Naive thymus-derived CD8-positive, alpha-beta T cell (primary cell): ENCODE measurements at regions not wholly inside any gene's neighbourhood (a gene's known extent, or its start where the extent isn't known, plus 50 kb on each side); places are given as distances from the start of the nearest gene placed in this dataset.

Experiments
- ATAC-seq, 2 donors: fragments of 150-1000 bp; cut with Tn5 transposase in 1 of 2; sonication (Bioruptor Pico), chemical (Tn5 transposase) in 1 of 2; 1 replicate in 1 of 2; 2 replicates in 1 of 2; pipeline ENCODE4 v1.10.0; 2021; ENCODE audit warnings: mild to moderate bottlenecking in 2 of 2, moderate library complexity in 2 of 2
- POLR2A ChIA-PET: fragments of 350-600 bp; sonication (Branson Sonifier 250); formaldehyde crosslinking; loops from one replicate; lab custom pipeline; 2021; ENCODE audit warnings: antibody characterized with exemption; lab: Charles Lee
- DNase-seq, 10 donors: peaks; one replicate each; pipeline versions ENCODE4 v3.0.0 to v3.0.0-alpha.2; 2020 to 2022
- H3K27ac Mint-ChIP-seq, 10 donors: one replicate each; pipeline ENCODE4 v1.8.0; 2020 to 2022; ENCODE audit warnings: mild to moderate bottlenecking in 10 of 10, mixed read lengths in 10 of 10, moderate library complexity in 4 of 10, inconsistent platforms in 1 of 10
- H3K27me3 Mint-ChIP-seq, 5 donors: one replicate each; pipeline ENCODE4 v1.8.0; 2021 to 2022; ENCODE audit warnings: mixed read lengths in 5 of 5
- H3K36me3 Mint-ChIP-seq, 3 donors: one replicate each; pipeline ENCODE4 v1.8.0; 2020 to 2022; ENCODE audit warnings: mixed read lengths in 3 of 3, mild to moderate bottlenecking in 2 of 3, inconsistent platforms in 1 of 3
- H3K4me1 Mint-ChIP-seq, 4 donors: one replicate each; pipeline ENCODE4 v1.8.0; 2021 to 2022; ENCODE audit warnings: mixed read lengths in 4 of 4
- H3K4me3 Mint-ChIP-seq, 10 donors: one replicate each; pipeline ENCODE4 v1.8.0; 2020 to 2022; ENCODE audit warnings: mild to moderate bottlenecking in 10 of 10, mixed read lengths in 10 of 10, moderate library complexity in 6 of 10, inconsistent platforms in 1 of 10
- H3K9me3 Mint-ChIP-seq, 9 donors: one replicate each; pipeline ENCODE4 v1.8.0; 2020 to 2022; ENCODE audit warnings: mixed read lengths in 9 of 9, mild to moderate bottlenecking in 3 of 9, inconsistent platforms in 1 of 9, moderate library complexity in 1 of 9

DNA sequence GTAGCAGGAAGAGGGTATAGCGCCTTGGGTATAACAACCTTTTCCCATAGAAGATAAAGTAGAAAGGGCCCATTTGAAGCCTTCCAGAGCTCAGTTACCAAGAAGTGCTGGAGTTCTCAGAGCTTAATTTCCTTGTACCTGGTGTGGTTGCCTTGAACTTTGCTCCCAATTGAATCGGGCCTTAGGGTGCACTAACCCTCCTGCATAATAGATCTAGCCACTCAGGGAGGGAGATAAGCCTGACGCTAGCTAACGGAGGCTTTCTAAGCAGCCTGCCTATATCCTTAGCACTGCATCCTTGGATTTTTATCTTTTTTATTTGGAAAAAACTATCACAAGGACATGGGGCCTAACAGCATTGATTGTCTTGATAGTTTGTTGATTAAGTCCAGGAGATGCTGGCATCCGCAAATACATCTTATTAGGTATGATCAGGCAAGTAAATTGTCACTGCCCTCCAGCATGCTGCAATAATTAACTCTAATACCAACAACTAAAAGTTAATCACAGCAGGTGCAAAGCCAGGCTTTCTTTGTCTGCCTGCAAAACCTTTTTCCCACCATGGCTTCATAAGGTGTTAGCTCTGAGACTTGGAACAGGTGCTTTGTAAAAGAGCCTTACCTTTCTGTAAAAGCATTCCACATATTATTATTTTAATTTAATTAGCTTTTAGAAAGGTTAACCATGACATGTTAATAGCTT lies 199.4 kb downstream of the SREK1 start:
- H3K27ac Mint-ChIP-seq, result no peak overlapping the region
- DNase-seq (no peak), ATAC-seq (no peak)
- no peaks in the 10 kb centered on the region for H3K36me3 Mint-ChIP-seq
- H3K4me3 Mint-ChIP-seq, result no peak overlapping the region
- POLR2A ChIA-PET, result no interaction called here
- H3K4me1 Mint-ChIP-seq, result no peaks in the 10 kb centered on the region
- H3K9me3 Mint-ChIP-seq, result no peaks in the 10 kb centered on the region
- peaks cover 0 to 16% (median 9%) of the 10 kb centered on the region in 5 donors for H3K27me3 Mint-ChIP-seq

GRCh38 chr5:66344544-66344943 lies 200.4 kb downstream of the SREK1 start:
- POLR2A ChIA-PET, result no interaction called here
- Mint-ChIP-seq H3K36me3 (no peaks in the 10 kb centered on the region), H3K4me3 (no peak overlapping the region), H3K9me3 (no peaks in the 10 kb centered on the region), H3K27ac (peak overlapping the region in 1 of 10 donors; percentile 26), H3K4me1 (no peaks in the 10 kb centered on the region), H3K27me3 (peaks cover 0 to 16% (median 9%) of the 10 kb centered on the region in 5 donors)
- no peak for ATAC-seq
- DNase-seq, result no peak

- Mint-ChIP-seq H3K27me3 (peaks cover 0 to 16% (median 9%) of the 10 kb centered on the region in 5 donors), H3K4me3 (no peak overlapping the region), H3K9me3 (no peaks in the 10 kb centered on the region), H3K4me1 (no peaks in the 10 kb centered on the region), H3K36me3 (no peaks in the 10 kb centered on the region), H3K27ac (no peak overlapping the region)
- ATAC-seq, result no peak
- POLR2A ChIA-PET, result no interaction called here
- no peak for DNase-seq
These were observed 201.2 kb downstream of the SREK1 start for GRCh38 chr5:66345281-66345680.

- Mint-ChIP-seq H3K9me3 (no peaks in the 10 kb centered on the region), H3K36me3 (no peaks in the 10 kb centered on the region), H3K4me1 (peaks cover 0 to under 1% (median 0%) of the 10 kb centered on the region in 4 donors), H3K27me3 (peaks cover 0 to 18% (median 11%) of the 10 kb centered on the region in 5 donors), H3K27ac (no peak overlapping the region), H3K4me3 (no peak overlapping the region)
- no peak for ATAC-seq
- POLR2A ChIA-PET, result no interaction called here
- no peak for DNase-seq
These were observed 202.8 kb downstream of the SREK1 start for GRCh38 chr5:66346869-66347268.

DNA sequence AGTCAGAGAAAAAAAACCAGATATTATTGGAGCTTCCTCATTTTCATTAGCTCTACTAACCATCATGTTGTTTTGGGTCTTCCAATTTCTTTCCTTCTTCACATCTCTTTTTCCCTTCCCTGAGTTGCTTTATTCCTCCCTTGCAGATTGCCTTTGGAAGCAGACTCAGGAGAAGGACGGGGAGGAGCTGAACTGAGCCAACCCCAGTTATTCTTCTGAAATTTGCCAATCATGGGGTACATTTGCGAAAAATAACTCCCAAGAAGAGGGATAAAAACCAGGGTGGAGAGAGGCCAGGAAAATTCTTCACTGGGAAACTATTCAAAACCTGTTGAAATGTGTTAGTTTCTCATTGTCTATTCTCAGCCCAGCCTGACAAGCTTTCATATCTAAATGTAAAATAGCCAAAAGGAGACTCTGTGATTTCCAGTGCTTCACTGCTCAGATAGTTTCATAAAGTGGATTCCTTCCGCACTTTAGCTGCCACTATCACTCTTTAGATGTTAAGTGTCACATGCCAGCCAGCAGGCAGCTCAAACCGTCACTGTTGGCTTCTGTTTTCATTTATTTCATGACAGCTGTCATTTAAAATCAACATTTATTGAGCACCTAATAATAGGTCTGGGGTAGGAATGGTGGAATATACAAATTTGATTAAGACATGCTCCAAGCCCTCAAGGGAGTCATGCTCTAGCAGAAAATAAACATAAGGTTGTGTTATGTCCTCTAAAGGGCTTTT lies 204.5 kb downstream of the SREK1 start:
- Mint-ChIP-seq H3K4me1 (peaks cover 0 to 5% (median 0%) of the 10 kb centered on the region in 4 donors), H3K9me3 (no peaks in the 10 kb centered on the region), H3K4me3 (no peak overlapping the region), H3K27ac (no peak overlapping the region), H3K27me3 (peaks cover 0 to 18% (median 11%) of the 10 kb centered on the region in 5 donors), H3K36me3 (no peaks in the 10 kb centered on the region)
- POLR2A ChIA-PET, result no interaction called here
- DNase-seq, result no peak
- ATAC-seq, result no peak

- no peaks in the 10 kb centered on the region for H3K9me3 Mint-ChIP-seq
- ATAC-seq, result no peak
- no peak for DNase-seq
These were observed 207.7 kb downstream of the SREK1 start for GRCh38 chr5:66351813-66352212.

DNA sequence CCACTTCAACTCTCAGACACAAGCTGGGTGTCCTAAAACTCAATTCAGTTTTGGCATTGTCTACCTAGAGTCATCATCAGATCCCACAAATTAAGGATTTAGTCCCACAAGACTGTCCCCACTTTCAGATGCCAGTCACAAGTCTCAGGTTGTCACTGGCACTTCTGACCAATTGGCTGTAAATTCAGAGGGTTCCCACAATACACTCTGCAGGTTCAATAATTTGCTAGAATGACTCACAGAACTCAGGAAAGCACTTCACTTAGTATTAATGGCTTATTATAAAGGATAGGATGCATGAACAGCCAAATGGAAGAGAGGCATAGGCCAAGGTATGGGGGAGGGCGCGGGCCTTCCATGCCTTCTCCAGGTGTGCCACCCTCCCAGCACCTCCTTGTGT lies 209.1 kb downstream of the SREK1 start:
- DNase-seq (no peak), ATAC-seq (no peak)
- POLR2A ChIA-PET, result no interaction called here
- Mint-ChIP-seq H3K27me3 (peaks cover 5 to 24% (median 9%) of the 10 kb centered on the region in 5 donors), H3K9me3 (no peaks in the 10 kb centered on the region), H3K4me3 (no peak overlapping the region), H3K4me1 (peaks cover 0 to 5% (median under 1%) of the 10 kb centered on the region in 4 donors), H3K27ac (no peak overlapping the region), H3K36me3 (no peaks in the 10 kb centered on the region)

More at GRCh38 chr5:66351813-66352212, 207.7 kb downstream of the SREK1 start:
- POLR2A ChIA-PET, result no interaction called here
- Mint-ChIP-seq H3K27ac (no peak overlapping the region), H3K36me3 (no peaks in the 10 kb centered on the region), H3K4me1 (peaks cover 0 to 5% (median under 1%) of the 10 kb centered on the region in 4 donors), H3K4me3 (no peak overlapping the region), H3K27me3 (peaks cover 6 to 21% (median 18%) of the 10 kb centered on the region in 5 donors)

DNA sequence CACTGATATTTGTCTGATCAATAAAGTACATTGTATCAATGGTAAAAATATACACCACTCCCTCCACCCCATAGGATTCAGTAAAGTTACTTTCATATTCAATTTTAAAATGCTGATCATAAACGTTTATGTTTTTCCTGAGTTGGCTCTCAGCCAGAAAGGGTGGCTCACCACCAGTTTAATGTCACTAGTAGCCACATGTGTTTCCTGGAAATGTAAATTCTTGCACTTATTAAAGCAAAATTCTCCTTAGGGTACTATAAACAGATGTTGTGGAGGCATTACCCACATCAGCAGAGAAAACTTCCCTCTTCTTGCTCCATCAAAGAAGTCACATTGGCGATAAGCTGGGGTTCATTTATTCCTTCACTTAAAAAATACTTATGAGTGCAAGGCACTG lies 210.3 kb downstream of the SREK1 start:
- ATAC-seq (no peak), DNase-seq (no peak)
- H3K36me3 Mint-ChIP-seq, result no peaks in the 10 kb centered on the region
- no peaks in the 10 kb centered on the region for H3K9me3 Mint-ChIP-seq
- peaks cover 2 to 21% (median 7%) of the 10 kb centered on the region in 5 donors for H3K27me3 Mint-ChIP-seq
- POLR2A ChIA-PET, result no interaction called here
- H3K4me1 Mint-ChIP-seq, result peaks cover 0 to 5% (median under 1%) of the 10 kb centered on the region in 4 donors
- no peak overlapping the region for H3K27ac Mint-ChIP-seq
- no peak overlapping the region for H3K4me3 Mint-ChIP-seq

DNA sequence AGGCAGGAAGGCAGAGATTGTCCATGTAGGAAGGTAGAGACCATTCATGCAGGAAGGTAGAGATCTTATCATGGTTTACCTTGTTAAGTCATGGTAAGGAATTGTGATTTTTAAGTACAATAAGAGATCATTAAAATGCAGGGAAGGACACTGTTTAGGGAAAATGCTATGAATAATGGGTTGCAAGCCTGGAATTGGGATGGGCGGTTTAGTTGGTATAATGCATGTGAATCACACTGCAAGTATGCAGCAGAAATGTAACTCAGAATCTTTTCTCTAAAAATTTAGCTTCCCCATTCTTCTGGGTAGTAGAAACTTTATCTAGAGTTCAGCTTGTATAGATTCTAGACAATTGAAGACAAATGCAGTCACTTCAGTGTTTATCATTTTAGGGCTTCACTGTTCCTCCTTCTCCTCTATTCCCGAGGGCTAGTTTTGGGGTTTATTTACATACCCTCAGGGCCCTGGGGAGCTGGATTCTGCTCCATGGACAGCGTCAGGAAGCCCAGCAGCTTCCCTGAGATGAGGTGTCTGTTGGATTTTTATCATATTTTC lies 212.0 kb downstream of the SREK1 start:
- Mint-ChIP-seq H3K36me3 (no peaks in the 10 kb centered on the region), H3K4me1 (peaks cover 0 to 5% (median under 1%) of the 10 kb centered on the region in 4 donors), H3K4me3 (no peak overlapping the region), H3K27me3 (peaks cover 0 to 21% (median 7%) of the 10 kb centered on the region in 5 donors), H3K9me3 (no peaks in the 10 kb centered on the region), H3K27ac (no peak overlapping the region)
- POLR2A ChIA-PET, result no interaction called here
- no peak for ATAC-seq
- DNase-seq, result no peak

DNA sequence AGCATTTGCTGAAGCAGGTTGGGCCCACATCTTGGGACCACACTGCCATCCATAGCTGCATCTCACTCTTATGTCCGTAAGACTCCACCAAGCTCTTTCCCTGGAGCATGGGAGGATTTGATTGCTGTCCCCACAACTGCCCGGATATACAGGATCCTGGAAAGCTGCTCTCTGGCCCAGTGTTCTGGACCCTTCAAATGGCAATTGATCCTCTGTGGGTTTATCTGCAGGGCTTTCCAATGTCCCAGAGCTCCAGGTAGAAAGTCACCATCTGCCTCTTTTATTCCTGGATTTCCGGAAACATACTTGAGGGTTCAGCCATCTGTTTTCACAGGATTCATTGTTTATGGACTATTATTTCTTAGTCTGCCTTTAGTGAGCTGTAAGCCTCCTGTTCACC lies 214.6 kb downstream of the SREK1 start:
- no peaks in the 10 kb centered on the region for H3K36me3 Mint-ChIP-seq
- no peak for ATAC-seq
- peaks cover 0 to 2% (median 0%) of the 10 kb centered on the region in 4 donors for H3K4me1 Mint-ChIP-seq
- DNase-seq, result no peak
- no peaks in the 10 kb centered on the region for H3K9me3 Mint-ChIP-seq
- POLR2A ChIA-PET, result no interaction called here
- no peak overlapping the region for H3K4me3 Mint-ChIP-seq
- H3K27ac Mint-ChIP-seq, result no peak overlapping the region
- peaks cover 4 to 38% (median 13%) of the 10 kb centered on the region in 5 donors for H3K27me3 Mint-ChIP-seq

GRCh38 chr5:66361070-66361469 lies 217.0 kb downstream of the SREK1 start:
- H3K36me3 Mint-ChIP-seq, result no peaks in the 10 kb centered on the region
- POLR2A ChIA-PET, result no interaction called here

DNA sequence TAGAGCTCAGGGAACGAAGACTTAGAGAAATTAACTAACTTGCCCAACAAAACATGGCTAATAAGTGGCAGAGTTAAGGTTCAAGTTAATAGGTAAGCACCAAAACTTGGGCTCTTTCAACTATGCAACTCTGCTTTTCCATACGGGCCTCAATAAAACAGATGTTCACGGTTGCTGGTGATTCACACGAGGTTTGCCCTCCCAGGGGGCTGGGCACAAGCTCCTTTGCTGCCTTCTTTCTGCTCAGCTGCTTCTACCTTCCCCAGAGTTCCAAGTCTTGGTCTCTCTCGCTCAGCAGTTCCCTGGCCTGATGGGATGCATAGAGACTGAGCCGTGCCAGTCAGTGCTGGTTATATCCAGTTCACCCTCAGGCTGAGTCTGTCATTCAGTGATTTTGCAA lies 217.9 kb downstream of the SREK1 start:
- Mint-ChIP-seq H3K9me3 (no peaks in the 10 kb centered on the region), H3K4me3 (no peak overlapping the region), H3K27me3 (peaks cover 4 to 32% (median 8%) of the 10 kb centered on the region in 5 donors), H3K27ac (no peak overlapping the region), H3K4me1 (peaks cover 0 to 2% (median 0%) of the 10 kb centered on the region in 4 donors), H3K36me3 (no peaks in the 10 kb centered on the region)
- POLR2A ChIA-PET, result no interaction called here
- no peak for DNase-seq
- ATAC-seq, result no peak

More at GRCh38 chr5:66361070-66361469, 217.0 kb downstream of the SREK1 start:
- Mint-ChIP-seq H3K27me3 (peaks cover 4 to 28% (median 8%) of the 10 kb centered on the region in 5 donors), H3K9me3 (no peaks in the 10 kb centered on the region), H3K4me3 (no peak overlapping the region), H3K4me1 (peaks cover 0 to 2% (median 0%) of the 10 kb centered on the region in 4 donors), H3K27ac (no peak overlapping the region)
- ATAC-seq (no peak), DNase-seq (no peak)

DNA sequence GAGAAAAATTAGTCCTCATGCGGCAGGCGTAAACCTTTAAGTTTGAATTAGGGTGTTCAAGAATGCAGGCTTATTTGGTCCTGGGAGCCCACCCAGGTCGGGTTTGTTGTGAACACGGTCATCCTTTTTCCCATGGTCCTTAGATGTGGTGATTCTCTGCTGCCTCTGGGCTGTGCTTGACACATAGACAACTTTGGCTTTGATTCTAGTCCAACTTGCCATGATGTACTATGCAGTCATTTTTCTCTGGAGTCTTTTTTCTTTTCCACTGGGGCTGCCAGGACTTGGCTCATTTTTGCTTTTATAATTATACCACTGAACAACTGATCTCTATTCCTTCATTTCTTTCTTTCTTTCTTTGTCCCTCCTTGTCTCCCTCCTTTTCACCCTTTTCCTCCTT lies 218.6 kb downstream of the SREK1 start:
- ATAC-seq (no peak), DNase-seq (no peak)
- POLR2A ChIA-PET, result no interaction called here
- Mint-ChIP-seq H3K27ac (no peak overlapping the region), H3K9me3 (no peaks in the 10 kb centered on the region), H3K4me3 (no peak overlapping the region), H3K36me3 (no peaks in the 10 kb centered on the region), H3K27me3 (peaks cover 4 to 30% (median 8%) of the 10 kb centered on the region in 5 donors), H3K4me1 (peaks cover 0 to 2% (median 0%) of the 10 kb centered on the region in 4 donors)
